Panc1 (cell line): ENCODE measurements at regions not wholly inside any gene's neighbourhood (a gene's known extent, or its start where the extent isn't known, plus 50 kb on each side); places are given as distances from the start of the nearest gene placed in this dataset.

Experiments used
- CTCF ChIP-seq: fragments of 450-650 bp; IDR thresholded peaks from 2 replicates; pipeline ENCODE4 v1.5.1; 2017; ENCODE audit warnings: mild to moderate bottlenecking
- POLR2AphosphoS5 ChIP-seq: IDR thresholded peaks from 2 replicates; pipeline ENCODE4 v1.6.1; 2012; ENCODE audit warnings: mild to moderate bottlenecking, low read depth, low read length, moderate library complexity
- TF ChIP-seq, protein P1 (sequence below), 2 experiments: IDR thresholded peaks; 2 replicates each; pipeline ENCODE4 v1.6.1; 2011 to 2012; ENCODE audit warnings: low read depth in 2 of 2, control low read depth in 1 of 2, low read length in 1 of 2, mild to moderate bottlenecking in 1 of 2, moderate library complexity in 1 of 2; ENCODE audit not compliant: insufficient read depth in 1 of 2

GRCh38 chr1:212186427-212187207 is 98.6 kb upstream of the PPP2R5A start:
- TF ChIP-seq CTCF, result no peak
- TF ChIP-seq POLR2AphosphoS5, result no peak
- TF ChIP-seq, protein P1, sequence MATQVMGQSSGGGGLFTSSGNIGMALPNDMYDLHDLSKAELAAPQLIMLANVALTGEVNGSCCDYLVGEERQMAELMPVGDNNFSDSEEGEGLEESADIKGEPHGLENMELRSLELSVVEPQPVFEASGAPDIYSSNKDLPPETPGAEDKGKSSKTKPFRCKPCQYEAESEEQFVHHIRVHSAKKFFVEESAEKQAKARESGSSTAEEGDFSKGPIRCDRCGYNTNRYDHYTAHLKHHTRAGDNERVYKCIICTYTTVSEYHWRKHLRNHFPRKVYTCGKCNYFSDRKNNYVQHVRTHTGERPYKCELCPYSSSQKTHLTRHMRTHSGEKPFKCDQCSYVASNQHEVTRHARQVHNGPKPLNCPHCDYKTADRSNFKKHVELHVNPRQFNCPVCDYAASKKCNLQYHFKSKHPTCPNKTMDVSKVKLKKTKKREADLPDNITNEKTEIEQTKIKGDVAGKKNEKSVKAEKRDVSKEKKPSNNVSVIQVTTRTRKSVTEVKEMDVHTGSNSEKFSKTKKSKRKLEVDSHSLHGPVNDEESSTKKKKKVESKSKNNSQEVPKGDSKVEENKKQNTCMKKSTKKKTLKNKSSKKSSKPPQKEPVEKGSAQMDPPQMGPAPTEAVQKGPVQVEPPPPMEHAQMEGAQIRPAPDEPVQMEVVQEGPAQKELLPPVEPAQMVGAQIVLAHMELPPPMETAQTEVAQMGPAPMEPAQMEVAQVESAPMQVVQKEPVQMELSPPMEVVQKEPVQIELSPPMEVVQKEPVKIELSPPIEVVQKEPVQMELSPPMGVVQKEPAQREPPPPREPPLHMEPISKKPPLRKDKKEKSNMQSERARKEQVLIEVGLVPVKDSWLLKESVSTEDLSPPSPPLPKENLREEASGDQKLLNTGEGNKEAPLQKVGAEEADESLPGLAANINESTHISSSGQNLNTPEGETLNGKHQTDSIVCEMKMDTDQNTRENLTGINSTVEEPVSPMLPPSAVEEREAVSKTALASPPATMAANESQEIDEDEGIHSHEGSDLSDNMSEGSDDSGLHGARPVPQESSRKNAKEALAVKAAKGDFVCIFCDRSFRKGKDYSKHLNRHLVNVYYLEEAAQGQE (IDR thresholded peaks at IDR 0.05; ENCODE audit: insufficient read depth in 1 of 2, low read depth in 2 of 2, low read length in 1 of 2), result no peak
